OCI-LY7 (cell line): ENCODE measurements at regions not wholly inside any gene's neighbourhood (a gene's known extent, or its start where the extent isn't known, plus 50 kb on each side); places are given as distances from the start of the nearest gene placed in this dataset.

Experiments used
- BruUV-seq: library from RNA; stranded (reverse); fragments of 400-500 nt; replicated peaks from 2 replicates; lab custom pipeline; 2021; lab: Mats Ljungman, UMichigan
- CTCF ChIA-PET: fragments of 300-600 bp; sonication (Branson Sonifier 250); formaldehyde crosslinking; loops from one replicate; lab custom pipeline; 2022; ENCODE audit warnings: antibody characterized with exemption; ENCODE audit not compliant: unreplicated experiment; lab: Charles Lee
- POLR2A ChIA-PET: fragments of 300-600 bp; sonication (Branson Sonifier 250); formaldehyde crosslinking; loops from one replicate; lab custom pipeline; 2022; ENCODE audit warnings: antibody characterized with exemption; lab: Charles Lee
- DNase-seq: peaks from one replicate; pipeline ENCODE4 v3.0.0-alpha.2; 2015; ENCODE audit warnings: low spot score
- H2AFZ ChIP-seq: fragments of 200-600 bp; sonication (generic), shearing (Covaris generic); 2 replicates; pipeline ENCODE4 v1.6.1; 2014; ENCODE audit warnings: mild to moderate bottlenecking, antibody characterized with exemption, low read length, moderate library complexity
- H3K27ac ChIP-seq: fragments of 200-600 bp; sonication (generic); 2 replicates; pipeline ENCODE4 v1.5.1; 2014; ENCODE audit warnings: mixed run types, low read depth, mild to moderate bottlenecking, moderate library complexity, low read length, inconsistent platforms; ENCODE audit not compliant: poor library complexity, severe bottlenecking
- H3K36me3 ChIP-seq: fragments of 200-600 bp; sonication (generic); 2 replicates; pipeline ENCODE4 v1.6.1; 2014; ENCODE audit warnings: mild to moderate bottlenecking, antibody characterized with exemption, low read length, moderate library complexity, mixed read lengths; ENCODE audit not compliant: insufficient read depth
- H3K4me1 ChIP-seq: fragments of 200-600 bp; sonication (generic); 2 replicates; pipeline ENCODE4 v1.5.1; 2014; ENCODE audit warnings: mild to moderate bottlenecking, low read length; ENCODE audit not compliant: insufficient read depth, poor library complexity, severe bottlenecking
- H3K4me2 ChIP-seq: fragments of 200-600 bp; sonication (generic); 2 replicates; pipeline ENCODE4 v1.6.1; 2014; ENCODE audit warnings: mild to moderate bottlenecking, low read length
- H3K4me3 ChIP-seq: fragments of 200-600 bp; sonication (generic); 2 replicates; pipeline ENCODE4 v1.5.1; 2014; ENCODE audit warnings: mild to moderate bottlenecking, low read depth, low read length; ENCODE audit not compliant: poor library complexity, severe bottlenecking
- H3K79me2 ChIP-seq: fragments of 200-600 bp; sonication (generic); 2 replicates; pipeline ENCODE4 v1.6.1; 2016; ENCODE audit warnings: low read depth, mild to moderate bottlenecking, low read length, moderate library complexity, mixed read lengths; ENCODE audit not compliant: insufficient read depth
- H3K9me2 ChIP-seq: fragments of 200-600 bp; sonication (generic); 2 replicates; pipeline ENCODE4 v1.6.1; 2016; ENCODE audit warnings: mild to moderate bottlenecking, low read length, mixed read lengths; ENCODE audit not compliant: insufficient read depth
- H3K9me3 ChIP-seq: fragments of 200-600 bp; sonication (generic); 2 replicates; pipeline ENCODE4 v1.6.1; 2014; ENCODE audit warnings: mild to moderate bottlenecking, mixed run types, low read length, mixed read lengths
- H4K20me1 ChIP-seq: fragments of 200-600 bp; sonication (generic); 2 replicates; pipeline ENCODE4 v1.6.1; 2014; ENCODE audit warnings: mild to moderate bottlenecking, antibody characterized with exemption, low read length, moderate library complexity, mixed read lengths; ENCODE audit not compliant: insufficient read depth
- EZH2phosphoT487 ChIP-seq: fragments of 200-600 bp; sonication (generic); IDR thresholded peaks from 2 replicates; pipeline ENCODE4 v1.6.1; 2018; ENCODE audit warnings: low read depth, borderline replicate concordance, mild to moderate bottlenecking, mixed run types, antibody characterized with exemption, low read length, moderate library complexity, mixed read lengths
- intact Hi-C: fragments of 100-400 bp; cut with micrococcal nuclease; formaldehyde crosslinking; loops from one replicate; pipeline ENCODE4 v1.10.0; 2022; ENCODE audit not compliant: unreplicated experiment
- TF ChIP-seq, protein P1 (sequence below): fragments of 200-600 bp; sonication (generic); conservative IDR thresholded peaks from 2 replicates; pipeline ENCODE4 v1.5.1; 2014; ENCODE audit warnings: mild to moderate bottlenecking, antibody characterized with exemption, low read length, moderate library complexity, mixed read lengths

DNA sequence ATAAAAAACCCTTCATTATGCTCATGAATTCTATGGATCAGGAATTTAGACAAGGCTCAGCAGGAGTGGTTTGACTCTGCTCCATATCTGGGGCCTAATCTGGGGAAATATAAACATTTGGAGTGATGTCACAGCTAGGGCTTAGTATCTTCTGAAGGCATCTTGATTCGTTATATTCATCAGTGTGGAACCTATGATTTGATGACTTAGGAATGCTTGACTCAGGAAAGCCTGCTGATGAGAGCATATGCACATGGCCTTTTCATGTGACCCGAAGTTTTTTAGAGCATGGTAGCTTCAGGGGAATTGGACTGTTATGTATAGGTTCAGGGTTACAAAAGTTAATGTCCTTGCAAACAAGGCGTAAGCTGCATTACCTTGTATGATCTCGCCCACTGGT lies 184.9 kb upstream of the LRRC3B start:
- no TSS peak for BruUV-seq
- Histone ChIP-seq H3K36me3 (no peaks in the 10 kb centered on the region), H3K4me1 (no peaks in the 10 kb centered on the region), H3K4me3 (no peak overlapping the region), H3K9me2 (no peaks in the 10 kb centered on the region), H4K20me1 (no peaks in the 10 kb centered on the region), H2AFZ (no peak overlapping the region), H3K9me3 (no peaks in the 10 kb centered on the region), H3K27ac (no peak overlapping the region), H3K4me2 (no peak overlapping the region), H3K79me2 (no peaks in the 10 kb centered on the region)
- intact Hi-C loops: no loop called here
- ChIA-PET CTCF (no interaction called here), POLR2A (no interaction called here)
- TF ChIP-seq, protein P1, sequence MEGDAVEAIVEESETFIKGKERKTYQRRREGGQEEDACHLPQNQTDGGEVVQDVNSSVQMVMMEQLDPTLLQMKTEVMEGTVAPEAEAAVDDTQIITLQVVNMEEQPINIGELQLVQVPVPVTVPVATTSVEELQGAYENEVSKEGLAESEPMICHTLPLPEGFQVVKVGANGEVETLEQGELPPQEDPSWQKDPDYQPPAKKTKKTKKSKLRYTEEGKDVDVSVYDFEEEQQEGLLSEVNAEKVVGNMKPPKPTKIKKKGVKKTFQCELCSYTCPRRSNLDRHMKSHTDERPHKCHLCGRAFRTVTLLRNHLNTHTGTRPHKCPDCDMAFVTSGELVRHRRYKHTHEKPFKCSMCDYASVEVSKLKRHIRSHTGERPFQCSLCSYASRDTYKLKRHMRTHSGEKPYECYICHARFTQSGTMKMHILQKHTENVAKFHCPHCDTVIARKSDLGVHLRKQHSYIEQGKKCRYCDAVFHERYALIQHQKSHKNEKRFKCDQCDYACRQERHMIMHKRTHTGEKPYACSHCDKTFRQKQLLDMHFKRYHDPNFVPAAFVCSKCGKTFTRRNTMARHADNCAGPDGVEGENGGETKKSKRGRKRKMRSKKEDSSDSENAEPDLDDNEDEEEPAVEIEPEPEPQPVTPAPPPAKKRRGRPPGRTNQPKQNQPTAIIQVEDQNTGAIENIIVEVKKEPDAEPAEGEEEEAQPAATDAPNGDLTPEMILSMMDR: no peak
- TF ChIP-seq EZH2phosphoT487: no peak
- DNase-seq: no peak

DNA sequence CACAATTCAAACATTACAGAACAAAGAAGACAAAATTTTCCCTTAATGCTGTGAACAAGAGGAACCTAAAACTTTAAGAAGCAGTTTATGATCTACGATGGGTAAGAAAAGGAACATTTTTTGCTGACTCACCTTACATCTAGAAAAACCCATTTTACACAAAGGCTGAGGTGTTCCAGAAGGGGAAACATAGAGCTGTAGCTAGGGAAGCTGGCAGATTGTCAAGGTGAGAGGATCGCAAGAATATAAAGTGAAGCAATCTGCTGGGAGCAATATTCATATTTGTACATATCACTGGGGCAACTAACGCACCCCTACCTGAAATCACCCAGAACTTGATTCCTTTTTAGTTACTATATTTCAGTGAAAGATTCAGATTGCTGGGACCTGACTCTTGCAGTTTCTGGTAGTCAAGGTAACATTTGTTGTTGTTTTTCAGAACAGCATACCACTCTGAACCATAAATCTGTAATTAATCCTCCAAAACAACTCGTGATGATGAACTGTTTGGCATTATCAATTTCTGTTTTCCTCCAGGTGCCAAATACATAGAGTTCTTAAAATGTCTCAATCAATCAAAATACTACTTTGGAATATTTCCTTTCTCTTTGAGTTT lies 184.1 kb upstream of the LRRC3B start:
- TF ChIP-seq, protein P1: no peak
- no peak for TF ChIP-seq EZH2phosphoT487
- no peak overlapping the region for H3K4me3 ChIP-seq
- BruUV-seq: no TSS peak
- H3K27ac ChIP-seq: no peak overlapping the region
- H3K79me2 ChIP-seq: no peaks in the 10 kb centered on the region
- intact Hi-C loops: no loop called here
- H3K9me2 ChIP-seq: no peaks in the 10 kb centered on the region
- CTCF ChIA-PET: no interaction called here
- no peaks in the 10 kb centered on the region for H3K9me3 ChIP-seq
- no peak overlapping the region for H2AFZ ChIP-seq
- H3K4me2 ChIP-seq: no peak overlapping the region
- DNase-seq: no peak
- H3K36me3 ChIP-seq: no peaks in the 10 kb centered on the region
- H4K20me1 ChIP-seq: no peaks in the 10 kb centered on the region
- POLR2A ChIA-PET: interaction anchor here (0.6 kb wide), 1 partner anchor 100 kb away, joined by 3 read pairs; no protein-coding TSS in a partner anchor
- no peaks in the 10 kb centered on the region for H3K4me1 ChIP-seq
